ENCODE measurements at regions not wholly inside any gene's neighbourhood (a gene's known extent, or its start where the extent isn't known, plus 50 kb on each side); places are given as distances from the start of the nearest gene placed in this dataset.

DNA sequence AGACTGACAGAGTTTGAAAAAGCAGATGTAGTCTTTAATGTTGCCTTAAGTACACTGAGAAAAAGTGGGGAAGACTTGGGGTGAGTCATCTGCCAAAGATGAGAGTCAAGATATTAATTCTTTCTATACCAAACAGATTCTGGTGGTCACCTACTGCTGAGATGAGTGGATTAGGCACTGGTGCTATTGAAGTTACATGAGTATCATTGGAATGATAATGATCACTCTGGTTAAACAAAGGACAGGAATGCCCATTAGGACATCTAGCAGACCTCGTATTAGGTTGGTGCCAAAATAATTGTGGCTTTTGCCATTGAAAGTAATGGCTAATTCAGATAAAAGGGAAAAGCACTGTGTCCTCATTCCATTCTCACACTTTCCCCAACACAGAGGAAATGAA lies 1588.9 kb downstream of the KCNT2 start:
- TF ChIP-seq HDGF (IDR thresholded peaks at IDR 0.05) = no peak
- TF ChIP-seq ZNF778 (CRISPR knock-in tag; IDR thresholded peaks at IDR 0.05) = no peak
- no peak for TF ChIP-seq EP400 (IDR thresholded peaks at IDR 0.05)
- TF ChIP-seq KAT2B (IDR thresholded peaks at IDR 0.05; ENCODE audit: low read depth, low read length) = no peak
- no peak for TF ChIP-seq TSC22D4 (tag; IDR thresholded peaks at IDR 0.05)
- TF ChIP-seq ZNF311 (CRISPR knock-in tag; IDR thresholded peaks at IDR 0.05) = no peak
- TF ChIP-seq SMAD3 (CRISPR knock-in tag; conservative IDR thresholded peaks at IDR 0.05) = no peak
- Histone ChIP-seq H3K79me2 (ENCODE audit: control insufficient read depth, insufficient read depth, low read length) (no peaks in the 10 kb centered on the region), H3K9me3 (replicated peaks; ENCODE audit: control insufficient read depth, insufficient read depth, low read depth, low read length) (no peaks in the 10 kb centered on the region), H3K4me3 (no peak overlapping the region), H3K36me3 (ENCODE audit: control insufficient read depth, insufficient read depth, low read length) (no peaks in the 10 kb centered on the region), H2AFZ (ENCODE audit: low read depth, low read length) (no peak overlapping the region), H3K9ac (ENCODE audit: insufficient read depth in 1 of 2, low read depth in 2 of 2, low read length in 2 of 2) (no peak overlapping the region), H3K27ac (ENCODE audit: extremely low read depth, low read depth, low read length) (no peak overlapping the region), H3K4me1 (replicated peaks in 1 of 2; ENCODE audit: control insufficient read depth in 2 of 2, insufficient read depth in 2 of 2, low read length in 2 of 2) (no peaks in the 10 kb centered on the region), H3K27me3 (ENCODE audit: control insufficient read depth in 2 of 2, insufficient read depth in 2 of 2, low read length in 2 of 2) (no peaks in the 10 kb centered on the region), H4K20me1 (replicated peaks; ENCODE audit: control insufficient read depth, insufficient read depth, low read length) (no peaks in the 10 kb centered on the region), H3K4me2 (ENCODE audit: insufficient read depth, low read length) (no peak overlapping the region), H3K9me1 (ENCODE audit: control insufficient read depth, insufficient read depth, low read length) (no peaks in the 10 kb centered on the region)
- BruUV-seq (replicated peaks) = no TSS peak
- intact Hi-C loops (cut with micrococcal nuclease) = no loop called here
- no peak for DNase-seq (ENCODE audit: extremely low read depth in 1 of 4, low spot score in 3 of 4)
- ChIA-PET POLR2A (no interaction called here), CTCF (ENCODE audit: low intra/inter-chr PET ratio) (no interaction called here)
- FAIRE-seq = no peak
- in situ Hi-C loops (cut with MboI) = no loop called here
- ATAC-seq = no peak
- WGBS (ENCODE audit: insufficient coverage, low coverage, missing lambda C conversion rate) = 0% methylated on average over 1 of the region's 1 CpG

GRCh38 chr1:195012995-195013394 lies 1595.2 kb downstream of the KCNT2 start:
- DNase-seq (ENCODE audit: extremely low read depth in 1 of 4, low spot score in 3 of 4) (no peak), FAIRE-seq (no peak), ATAC-seq (no peak)
- ChIA-PET POLR2A (no interaction called here), CTCF (ENCODE audit: low intra/inter-chr PET ratio) (no interaction called here)
- Histone ChIP-seq H2AFZ (ENCODE audit: low read depth, low read length) (no peak overlapping the region), H3K9ac (ENCODE audit: insufficient read depth in 1 of 2, low read depth in 2 of 2, low read length in 2 of 2) (no peak overlapping the region), H3K4me2 (ENCODE audit: insufficient read depth, low read length) (no peak overlapping the region), H3K4me3 (no peak overlapping the region), H3K4me1 (replicated peaks in 1 of 2; ENCODE audit: control insufficient read depth in 2 of 2, insufficient read depth in 2 of 2, low read length in 2 of 2) (no peaks in the 10 kb centered on the region), H3K9me3 (replicated peaks; ENCODE audit: control insufficient read depth, insufficient read depth, low read depth, low read length) (no peaks in the 10 kb centered on the region), H3K9me1 (ENCODE audit: control insufficient read depth, insufficient read depth, low read length) (no peaks in the 10 kb centered on the region), H3K36me3 (ENCODE audit: control insufficient read depth, insufficient read depth, low read length) (no peaks in the 10 kb centered on the region), H3K27me3 (ENCODE audit: control insufficient read depth in 2 of 2, insufficient read depth in 2 of 2, low read length in 2 of 2) (no peaks in the 10 kb centered on the region), H3K27ac (ENCODE audit: extremely low read depth, low read depth, low read length) (no peak overlapping the region), H3K79me2 (ENCODE audit: control insufficient read depth, insufficient read depth, low read length) (no peaks in the 10 kb centered on the region), H4K20me1 (replicated peaks; ENCODE audit: control insufficient read depth, insufficient read depth, low read length) (no peaks in the 10 kb centered on the region)
- WGBS (ENCODE audit: insufficient coverage, low coverage, missing lambda C conversion rate) = 1% methylated on average over 5 of the region's 5 CpGs
- TF ChIP-seq SP1 (CRISPR knock-in tag; IDR thresholded peaks at IDR 0.05) (no peak), ZNF431 (CRISPR knock-in tag; IDR thresholded peaks at IDR 0.05) (peak; percentile 93)
- intact Hi-C loops (cut with micrococcal nuclease) (no loop called here), in situ Hi-C loops (cut with MboI) (no loop called here)
- no TSS peak for BruUV-seq (replicated peaks)

Measured in K562 (cell line).